Calu3 (cell line): ENCODE measurements at regions not wholly inside any gene's neighbourhood (a gene's known extent, or its start where the extent isn't known, plus 50 kb on each side); places are given as distances from the start of the nearest gene placed in this dataset.
A peak's percentile ranks its signal among the peaks of the same experiment; 100 is the strongest.

Experiments
- BruUV-seq: library from RNA; stranded (reverse); fragments of 400-500 nt; replicated peaks from 2 replicates; lab custom pipeline; 2021; lab: Mats Ljungman, UMichigan
- CTCF ChIA-PET: fragments of 300-600 bp; sonication (Branson Sonifier 250); formaldehyde crosslinking; loops from one replicate; lab custom pipeline; 2022; ENCODE audit warnings: antibody characterized with exemption; lab: Charles Lee
- DNase-seq: peaks from one replicate; pipeline ENCODE4 v3.0.0; 2022
- H3K27ac Mint-ChIP-seq: one replicate; pipeline ENCODE4 v1.8.0; 2022; ENCODE audit warnings: mixed read lengths; ENCODE audit not compliant: unreplicated experiment
- H3K27me3 Mint-ChIP-seq: one replicate; pipeline ENCODE4 v1.8.0; 2022; ENCODE audit warnings: mixed read lengths; ENCODE audit not compliant: unreplicated experiment
- H3K36me3 Mint-ChIP-seq: one replicate; pipeline ENCODE4 v1.8.0; 2022; ENCODE audit warnings: mild to moderate bottlenecking, moderate library complexity, mixed read lengths; ENCODE audit not compliant: insufficient read depth, unreplicated experiment
- H3K4me1 Mint-ChIP-seq: one replicate; pipeline ENCODE4 v1.8.0; 2022; ENCODE audit warnings: mild to moderate bottlenecking, low read depth, mixed read lengths; ENCODE audit not compliant: unreplicated experiment
- H3K4me3 Mint-ChIP-seq: one replicate; pipeline ENCODE4 v1.8.0; 2022; ENCODE audit warnings: mild to moderate bottlenecking, low read depth, moderate library complexity, mixed read lengths; ENCODE audit not compliant: unreplicated experiment
- H3K9me3 Mint-ChIP-seq: one replicate; pipeline ENCODE4 v1.8.0; 2022; ENCODE audit warnings: low read depth, mixed read lengths; ENCODE audit not compliant: unreplicated experiment
- CTCF ChIP-seq: fragments of 200-600 bp; IDR thresholded peaks from one replicate; pipeline ENCODE4 v1.8.0; 2022; ENCODE audit warnings: antibody characterized with exemption; ENCODE audit not compliant: unreplicated experiment
- intact Hi-C: fragments of 100-400 bp; cut with micrococcal nuclease; formaldehyde crosslinking; loops from one replicate; pipeline ENCODE4 v1.10.0; 2022; ENCODE audit not compliant: unreplicated experiment

- CTCF ChIA-PET, result interaction anchor here (0.6 to 1.3 kb wide), 4 partner anchors 9 to 968 kb away, joined by 3 to 10 read pairs (median 4); no protein-coding TSS in a partner anchor
- TF ChIP-seq CTCF, result no peak
- intact Hi-C loops, result no loop called here
- BruUV-seq, result no TSS peak
- Mint-ChIP-seq H3K4me1 (peaks cover 36% of the 10 kb centered on the region), H3K9me3 (no peaks in the 10 kb centered on the region), H3K36me3 (no peaks in the 10 kb centered on the region), H3K27me3 (no peaks in the 10 kb centered on the region), H3K27ac (no peak overlapping the region), H3K4me3 (no peak overlapping the region)
- peak; percentile 17 for DNase-seq
These were observed 196.5 kb upstream of the ATP11B start for GRCh38 chr3:182596676-182597410.

- CTCF ChIA-PET, result interaction anchor here (0.7 to 1.3 kb wide), 2 partner anchors 8 to 13 kb away, joined by 3 to 10 read pairs; no protein-coding TSS in a partner anchor
- Mint-ChIP-seq H3K4me1 (peaks cover 28% of the 10 kb centered on the region), H3K9me3 (no peaks in the 10 kb centered on the region), H3K36me3 (no peaks in the 10 kb centered on the region), H3K27me3 (no peaks in the 10 kb centered on the region), H3K27ac (peak overlapping the region; percentile 35), H3K4me3 (no peak overlapping the region)
- peak; percentile 48 for DNase-seq
- BruUV-seq, result no TSS peak
- intact Hi-C loops, result no loop called here
- TF ChIP-seq CTCF, result no peak
These were observed 195.7 kb upstream of the ATP11B start for GRCh38 chr3:182597621-182598041.

DNA sequence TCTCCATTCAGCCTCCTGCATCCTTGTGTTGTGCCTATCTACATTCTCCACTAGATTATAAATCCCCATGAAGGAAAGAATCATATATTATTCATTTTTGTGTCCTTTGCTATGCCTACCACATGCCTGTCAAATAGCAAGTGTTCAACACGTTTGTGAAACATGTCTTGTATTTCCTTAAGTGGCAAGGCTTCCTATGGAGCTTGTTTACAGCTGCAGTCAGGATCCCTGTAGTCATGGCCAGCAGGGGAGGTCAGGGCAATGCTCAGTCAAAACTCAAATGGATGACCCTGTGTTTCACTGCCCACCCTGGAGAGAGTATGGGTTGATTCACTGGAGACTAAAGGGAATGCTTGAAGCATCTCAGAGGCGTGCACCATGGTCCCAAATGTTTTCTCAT lies 191.7 kb upstream of the ATP11B start:
- TF ChIP-seq CTCF, result no peak
- H3K9me3 Mint-ChIP-seq, result no peaks in the 10 kb centered on the region
- no TSS peak for BruUV-seq
- CTCF ChIA-PET, result no interaction called here
- H3K4me3 Mint-ChIP-seq, result no peak overlapping the region
- H3K4me1 Mint-ChIP-seq, result peaks cover 39% of the 10 kb centered on the region
- no peaks in the 10 kb centered on the region for H3K27me3 Mint-ChIP-seq
- intact Hi-C loops, result no loop called here
- H3K27ac Mint-ChIP-seq, result no peak overlapping the region
- DNase-seq, result no peak
- H3K36me3 Mint-ChIP-seq, result no peaks in the 10 kb centered on the region

- no peaks in the 10 kb centered on the region for H3K27me3 Mint-ChIP-seq
- H3K36me3 Mint-ChIP-seq, result no peaks in the 10 kb centered on the region
- no peak overlapping the region for H3K4me3 Mint-ChIP-seq
- intact Hi-C loops, result no loop called here
- H3K9me3 Mint-ChIP-seq, result no peaks in the 10 kb centered on the region
- H3K27ac Mint-ChIP-seq, result no peak overlapping the region
- peaks cover 42% of the 10 kb centered on the region for H3K4me1 Mint-ChIP-seq
- DNase-seq, result no peak
- CTCF ChIA-PET, result no interaction called here
- no peak for TF ChIP-seq CTCF
- BruUV-seq, result no TSS peak
These were observed 189.8 kb upstream of the ATP11B start for GRCh38 chr3:182603501-182603900.
